GM23338 (cell line): ENCODE measurements at regions not wholly inside any gene's neighbourhood (a gene's known extent, or its start where the extent isn't known, plus 50 kb on each side); places are given as distances from the start of the nearest gene placed in this dataset.

ENCODE experiments used
- ATAC-seq: fragments of 200-7000 bp; cut with Tn5 transposase; 3 replicates; pipeline ENCODE4 v1.9.1; 2020
- DNase-seq: peaks from one replicate; pipeline ENCODE4 v3.0.0-alpha.2; 2015; ENCODE audit warnings: low spot score
- H2AFZ ChIP-seq: fragments of 200-600 bp; sonication (generic); 2 replicates; pipeline ENCODE4 v1.8.0; 2016; ENCODE audit warnings: antibody characterized with exemption, mild to moderate bottlenecking, moderate library complexity
- H3F3A ChIP-seq: fragments of 200-600 bp; sonication (generic); replicated peaks from 2 replicates; pipeline ENCODE4 v1.8.0; 2017; ENCODE audit warnings: antibody characterized with exemption, mixed run types, low read depth
- H3K27ac ChIP-seq: fragments of 200-600 bp; sonication (generic); 2 replicates; pipeline ENCODE4 v1.6.1; 2016; ENCODE audit warnings: low read depth
- H3K27me3 ChIP-seq: fragments of 200-600 bp; sonication (generic); 2 replicates; pipeline ENCODE4 v1.8.0; 2016; ENCODE audit warnings: mild to moderate bottlenecking, mixed run types, moderate library complexity; ENCODE audit not compliant: insufficient read depth
- H3K36me3 ChIP-seq: fragments of 200-600 bp; sonication (generic); 2 replicates; pipeline ENCODE4 v1.8.0; 2016; ENCODE audit warnings: mild to moderate bottlenecking; ENCODE audit not compliant: insufficient read depth
- H3K4me1 ChIP-seq: fragments of 200-600 bp; sonication (generic); 2 replicates; pipeline ENCODE4 v1.8.0; 2016; ENCODE audit warnings: mild to moderate bottlenecking, moderate library complexity; ENCODE audit not compliant: insufficient read depth
- H3K4me2 ChIP-seq: fragments of 200-600 bp; sonication (generic); 2 replicates; pipeline ENCODE4 v1.7.1; 2017; ENCODE audit warnings: mixed run types
- H3K4me3 ChIP-seq: fragments of 200-600 bp; sonication (generic); 2 replicates; pipeline ENCODE4 v1.6.1; 2016; ENCODE audit warnings: mixed run types
- H3K79me2 ChIP-seq: fragments of 200-600 bp; sonication (generic); replicated peaks from 2 replicates; pipeline ENCODE4 v1.8.0; 2017; ENCODE audit warnings: mild to moderate bottlenecking; ENCODE audit not compliant: insufficient read depth
- H3K9me2 ChIP-seq: fragments of 200-600 bp; sonication (generic); 2 replicates; pipeline ENCODE4 v1.8.0; 2017; ENCODE audit not compliant: insufficient read depth
- H4K20me1 ChIP-seq: fragments of 200-600 bp; sonication (generic); replicated peaks from 2 replicates; pipeline ENCODE4 v1.8.0; 2017; ENCODE audit warnings: mild to moderate bottlenecking; ENCODE audit not compliant: insufficient read depth
- H3K27ac Mint-ChIP-seq: 2 replicates; pipeline ENCODE4 v1.8.0; 2020; ENCODE audit warnings: inconsistent platforms, mild to moderate bottlenecking, moderate library complexity, mixed read lengths
- H3K27me3 Mint-ChIP-seq: 3 replicates; pipeline ENCODE4 v1.8.0; 2022; ENCODE audit warnings: low read depth, mild to moderate bottlenecking, moderate library complexity, mixed read lengths, inconsistent platforms; ENCODE audit not compliant: insufficient read depth, poor library complexity
- H3K36me3 Mint-ChIP-seq: 3 replicates; pipeline ENCODE4 v1.8.0; 2021; ENCODE audit warnings: low read depth, mild to moderate bottlenecking, inconsistent platforms, moderate library complexity, mixed read lengths
- H3K4me1 Mint-ChIP-seq: 3 replicates; pipeline ENCODE4 v1.8.0; 2020; ENCODE audit warnings: mild to moderate bottlenecking, inconsistent platforms, mixed read lengths
- H3K4me3 Mint-ChIP-seq: 3 replicates; pipeline ENCODE4 v1.8.0; 2021; ENCODE audit warnings: moderate library complexity, mild to moderate bottlenecking, inconsistent platforms, mixed read lengths
- H3K9me3 Mint-ChIP-seq: 3 replicates; pipeline ENCODE4 v1.8.0; 2020; ENCODE audit warnings: moderate library complexity, mild to moderate bottlenecking, inconsistent platforms, mixed read lengths
- CTCF ChIP-seq, 2 experiments: fragments of 200-600 bp in 1 of 2; sonication (generic) in 1 of 2; conservative IDR thresholded peaks; 2 replicates each; pipeline versions ENCODE4 v1.5.1 to v1.6.1; 2016 to 2017; ENCODE audit warnings: antibody characterized with exemption in 2 of 2, low read depth in 2 of 2, mild to moderate bottlenecking in 2 of 2, moderate library complexity in 1 of 2
- EZH2phosphoT487 ChIP-seq: fragments of 200-600 bp; sonication (generic); IDR thresholded peaks from one replicate; pipeline ENCODE4 v1.8.1; 2018; ENCODE audit warnings: antibody characterized with exemption; ENCODE audit not compliant: unreplicated experiment
- POLR2AphosphoS5 ChIP-seq: IDR thresholded peaks from 2 replicates; pipeline ENCODE4 v1.6.1; 2016; ENCODE audit warnings: antibody characterized with exemption, low read depth
- ZNF462 ChIP-seq: fragments of 250-450 bp; sonication (Bioruptor Pico); IDR thresholded peaks from 2 replicates; pipeline ENCODE4 v1.5.0; 2020; ENCODE audit warnings: mild to moderate bottlenecking, moderate library complexity

DNA sequence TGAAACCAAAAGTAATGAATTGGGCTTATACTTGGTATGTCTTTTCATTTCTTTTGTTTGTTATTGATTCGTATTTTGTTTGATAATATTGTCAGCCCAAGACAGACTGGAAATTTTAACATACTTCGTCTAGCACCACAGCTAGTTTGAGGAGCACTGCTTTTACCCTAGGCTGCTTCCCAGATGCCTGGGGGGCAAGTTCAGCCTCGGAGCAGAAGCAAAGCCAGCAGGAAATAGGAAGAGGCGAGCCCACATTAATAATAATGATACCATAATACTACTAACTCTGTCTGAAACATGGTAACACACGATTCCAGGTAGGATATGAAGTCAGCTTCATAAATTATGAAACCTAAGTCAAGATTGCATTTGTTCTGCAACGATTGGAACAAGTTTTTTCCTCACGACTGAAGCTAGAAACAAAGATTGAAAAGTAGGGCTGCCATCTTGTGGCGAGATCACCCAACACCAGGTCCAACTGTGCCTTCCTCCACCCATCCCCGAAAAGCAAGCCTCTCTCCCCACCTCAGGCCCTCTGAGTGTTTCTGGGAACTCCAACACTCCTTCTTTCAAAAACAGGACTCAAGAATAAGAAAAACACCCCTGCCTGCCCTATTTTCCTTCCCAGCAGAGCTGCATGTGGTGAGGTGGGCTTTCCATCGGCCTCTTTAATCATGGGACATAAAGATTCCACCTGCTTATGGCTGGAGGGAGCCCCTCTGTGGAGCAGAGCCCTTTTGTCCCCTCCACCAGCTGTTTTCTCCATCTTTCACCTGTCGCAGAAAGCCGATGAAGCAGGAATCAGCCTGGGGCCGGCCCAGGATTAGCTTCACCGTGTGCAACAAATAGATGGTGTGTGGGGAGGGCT is 236.4 kb downstream of the CAAP1 start:
- Mint-ChIP-seq H3K9me3 (no peaks in the 10 kb centered on the region; the same call in 2 of the 3 replicates), H3K27me3 (no peaks in the 10 kb centered on the region), H3K27ac (no peak overlapping the region), H3K4me3 (no peak overlapping the region), H3K36me3 (no peaks in the 10 kb centered on the region; the same call in 2 of the 3 replicates), H3K4me1 (peaks cover 6% of the 10 kb centered on the region; the same call in 2 of the 3 replicates)
- H3K4me3 ChIP-seq, result no peak overlapping the region
- no peaks in the 10 kb centered on the region for H3K27me3 ChIP-seq
- no peaks in the 10 kb centered on the region for H3K79me2 ChIP-seq
- ATAC-seq, result peak; percentile 98
- peak overlapping the region; percentile 67; the same call in 1 of the 2 replicates for H2AFZ ChIP-seq
- H3K4me1 ChIP-seq, result no peaks in the 10 kb centered on the region
- H3K9me2 ChIP-seq, result no peaks in the 10 kb centered on the region
- no peaks in the 10 kb centered on the region for H4K20me1 ChIP-seq
- peak; percentile 75 to 80 for TF ChIP-seq CTCF (conservative IDR thresholded peaks at IDR 0.05; ENCODE audit: low read depth in 2 of 2)
- TF ChIP-seq POLR2AphosphoS5, result no peak
- peak; percentile 78 for DNase-seq
- H3K36me3 ChIP-seq, result no peaks in the 10 kb centered on the region
- H3K27ac ChIP-seq, result no peak overlapping the region
- H3K4me2 ChIP-seq, result no peak overlapping the region
- no peaks in the 10 kb centered on the region for H3F3A ChIP-seq

DNA sequence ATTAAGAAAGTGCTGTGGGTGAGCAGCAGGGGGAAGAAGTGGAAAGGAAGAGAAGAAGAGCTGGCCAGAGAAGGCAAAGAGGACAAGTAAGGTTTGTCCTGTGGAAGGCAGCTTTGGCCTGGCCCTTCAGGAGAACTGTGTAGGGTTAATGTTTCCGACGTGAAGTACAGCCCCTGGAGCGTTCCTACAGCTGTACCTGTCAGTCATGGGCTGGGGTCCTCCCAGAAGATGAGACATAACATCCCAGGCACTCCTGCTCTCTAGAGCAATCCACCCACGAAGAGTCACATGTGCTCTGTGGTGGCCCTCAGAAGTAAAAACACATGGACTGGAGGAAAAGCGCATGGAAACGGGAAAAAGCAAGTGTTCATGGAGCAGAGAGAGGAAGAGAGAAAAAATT is 237.4 kb downstream of the CAAP1 start:
- ATAC-seq (no peak), DNase-seq (no peak)
- no peaks in the 10 kb centered on the region; the same call in 2 of the 3 replicates for H3K9me3 Mint-ChIP-seq

More for the DNA sequence above, 237.4 kb downstream of the CAAP1 start:
- no peaks in the 10 kb centered on the region for H3K79me2 ChIP-seq
- no peaks in the 10 kb centered on the region for H3K36me3 ChIP-seq
- 0 out of 2 replicates have a peak overlapping the region, but pooled peaks have one; percentile 49 for H2AFZ ChIP-seq
- no peak overlapping the region for H3K4me3 Mint-ChIP-seq
- no peak for TF ChIP-seq ZNF462 (CRISPR knock-in tag)
- TF ChIP-seq EZH2phosphoT487, result no peak
- TF ChIP-seq POLR2AphosphoS5, result no peak
- no peaks in the 10 kb centered on the region; the same call in 2 of the 3 replicates for H3K36me3 Mint-ChIP-seq
- H3K4me3 ChIP-seq, result no peak overlapping the region
- no peak overlapping the region for H3K27ac ChIP-seq
- no peak overlapping the region for H3K4me2 ChIP-seq
- no peaks in the 10 kb centered on the region for H4K20me1 ChIP-seq
- H3F3A ChIP-seq, result no peaks in the 10 kb centered on the region
- peaks cover 6% of the 10 kb centered on the region; the same call in 2 of the 3 replicates for H3K4me1 Mint-ChIP-seq
- H3K27me3 ChIP-seq, result no peaks in the 10 kb centered on the region
- H3K9me2 ChIP-seq, result peaks cover 7% of the 10 kb centered on the region
- no peaks in the 10 kb centered on the region for H3K4me1 ChIP-seq
- H3K27ac Mint-ChIP-seq, result no peak overlapping the region
- H3K27me3 Mint-ChIP-seq, result no peaks in the 10 kb centered on the region
